ENCODE measurements at regions not wholly inside any gene's neighbourhood (a gene's known extent, or its start where the extent isn't known, plus 50 kb on each side); places are given as distances from the start of the nearest gene placed in this dataset.

GRCh38 chr13:74325106-74325505 is 190.9 kb upstream of the KLF12 start:
- Histone ChIP-seq H3K4me3 (ENCODE audit: low read length in 3 of 3) (no peak overlapping the region), H3K9me3 (ENCODE audit: control insufficient read depth in 2 of 3, insufficient read depth in 1 of 3, low read length in 3 of 3) (no peaks in the 10 kb centered on the region), H3K36me3 (ENCODE audit: control insufficient read depth in 2 of 3, insufficient read depth in 3 of 3, low read length in 3 of 3) (no peaks in the 10 kb centered on the region), H3K27me3 (ENCODE audit: control insufficient read depth, insufficient read depth, low read length) (no peaks in the 10 kb centered on the region), H3K9ac (ENCODE audit: low read length in 3 of 3) (no peak overlapping the region), H3K27ac (ENCODE audit: low read depth in 2 of 2, low read length in 2 of 2) (no peak overlapping the region), H3K4me1 (ENCODE audit: control insufficient read depth in 2 of 3, insufficient read depth in 2 of 3, low read depth in 1 of 3, low read length in 3 of 3) (no peaks in the 10 kb centered on the region)
- intact Hi-C loops (cut with DNase I) = no loop called here
- TF ChIP-seq CTCF (IDR thresholded peaks at IDR 0.05; ENCODE audit: borderline replicate concordance, extremely low read depth, insufficient read depth) = no peak
- DNase-seq = peak in 2 of 5 donors; percentile 21 to 66
- no peak for FAIRE-seq

- DNase-seq = no peak
- no peak overlapping the region for H3K9ac ChIP-seq (ENCODE audit: low read length in 3 of 3)
- no peaks in the 10 kb centered on the region for H3K4me1 ChIP-seq (ENCODE audit: control insufficient read depth in 2 of 3, insufficient read depth in 2 of 3, low read depth in 1 of 3, low read length in 3 of 3)
- no peak overlapping the region for H3K4me3 ChIP-seq (ENCODE audit: low read length in 3 of 3)
- no peak for TF ChIP-seq CTCF (IDR thresholded peaks at IDR 0.05; ENCODE audit: borderline replicate concordance, extremely low read depth, insufficient read depth)
- no peaks in the 10 kb centered on the region for H3K27me3 ChIP-seq (ENCODE audit: control insufficient read depth, insufficient read depth, low read length)
- H3K36me3 ChIP-seq (ENCODE audit: control insufficient read depth in 2 of 3, insufficient read depth in 3 of 3, low read length in 3 of 3) = no peaks in the 10 kb centered on the region
- H3K9me3 ChIP-seq (ENCODE audit: control insufficient read depth in 2 of 3, insufficient read depth in 1 of 3, low read length in 3 of 3) = no peaks in the 10 kb centered on the region
- intact Hi-C loops (cut with DNase I) = no loop called here
- no peak for FAIRE-seq
- no peak overlapping the region for H3K27ac ChIP-seq (ENCODE audit: low read depth in 2 of 2, low read length in 2 of 2)
Observed at GRCh38 chr13:74324338-74324737, 190.1 kb upstream of the KLF12 start.

- no peaks in the 10 kb centered on the region for H3K9me3 ChIP-seq (ENCODE audit: control insufficient read depth in 2 of 3, insufficient read depth in 1 of 3, low read length in 3 of 3)
- H3K4me3 ChIP-seq (ENCODE audit: low read length in 3 of 3) = no peak overlapping the region
- no peak overlapping the region for H3K9ac ChIP-seq (ENCODE audit: low read length in 3 of 3)
- intact Hi-C loops (cut with DNase I) = no loop called here
- no peak overlapping the region for H3K27ac ChIP-seq (ENCODE audit: low read depth in 2 of 2, low read length in 2 of 2)
- no peaks in the 10 kb centered on the region for H3K36me3 ChIP-seq (ENCODE audit: control insufficient read depth in 2 of 3, insufficient read depth in 3 of 3, low read length in 3 of 3)
- FAIRE-seq (no peak), DNase-seq (no peak)
- H3K4me1 ChIP-seq (ENCODE audit: control insufficient read depth in 2 of 3, insufficient read depth in 2 of 3, low read depth in 1 of 3, low read length in 3 of 3) = no peaks in the 10 kb centered on the region
- no peak for TF ChIP-seq CTCF (IDR thresholded peaks at IDR 0.05; ENCODE audit: borderline replicate concordance, extremely low read depth, insufficient read depth)
- H3K27me3 ChIP-seq (ENCODE audit: control insufficient read depth, insufficient read depth, low read length) = no peaks in the 10 kb centered on the region
Observed at GRCh38 chr13:74322562-74322961, 188.4 kb upstream of the KLF12 start.

GRCh38 chr13:74320282-74320681 is 186.1 kb upstream of the KLF12 start:
- TF ChIP-seq CTCF (IDR thresholded peaks at IDR 0.05; ENCODE audit: borderline replicate concordance, extremely low read depth, insufficient read depth) = no peak
- H3K4me3 ChIP-seq (ENCODE audit: low read length in 3 of 3) = no peak overlapping the region
- H3K9ac ChIP-seq (ENCODE audit: low read length in 3 of 3) = no peak overlapping the region
- no peaks in the 10 kb centered on the region for H3K4me1 ChIP-seq (ENCODE audit: control insufficient read depth in 2 of 3, insufficient read depth in 2 of 3, low read depth in 1 of 3, low read length in 3 of 3)
- H3K27me3 ChIP-seq (ENCODE audit: control insufficient read depth, insufficient read depth, low read length) = no peaks in the 10 kb centered on the region
- no peak for DNase-seq
- intact Hi-C loops (cut with DNase I) = no loop called here
- no peaks in the 10 kb centered on the region for H3K36me3 ChIP-seq (ENCODE audit: control insufficient read depth in 2 of 3, insufficient read depth in 3 of 3, low read length in 3 of 3)
- H3K27ac ChIP-seq (ENCODE audit: low read depth in 2 of 2, low read length in 2 of 2) = no peak overlapping the region
- no peak for FAIRE-seq
- H3K9me3 ChIP-seq (ENCODE audit: control insufficient read depth in 2 of 3, insufficient read depth in 1 of 3, low read length in 3 of 3) = no peaks in the 10 kb centered on the region
